ENCODE measurements at regions not wholly inside any gene's neighbourhood (a gene's known extent, or its start where the extent isn't known, plus 50 kb on each side); places are given as distances from the start of the nearest gene placed in this dataset.

DNA sequence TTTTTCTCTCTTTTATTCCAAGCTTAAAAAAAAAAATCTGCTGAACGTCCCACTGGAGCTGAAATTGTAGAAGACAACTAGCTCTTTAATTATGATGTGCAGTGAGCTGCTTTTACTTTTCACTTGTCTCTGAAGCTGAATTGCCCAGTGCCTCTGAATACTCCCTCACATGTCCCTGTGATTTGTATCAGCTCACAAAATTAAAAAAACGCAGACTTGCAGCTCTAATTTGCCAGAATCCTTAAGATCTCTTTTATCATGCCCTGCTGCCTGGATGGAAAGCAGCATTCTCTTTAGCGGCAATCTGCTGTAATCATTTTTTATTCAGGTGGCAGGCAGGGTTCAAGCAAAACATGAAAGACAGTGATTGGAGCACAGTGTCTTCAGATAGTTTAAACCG is 443.8 kb upstream of the SPTLC3 start:
- TF ChIP-seq EZH2 (IDR thresholded peaks at IDR 0.05; ENCODE audit: borderline replicate concordance) (no peak), CTCF (IDR thresholded peaks at IDR 0.05; ENCODE audit: poor library complexity) (no peak), EZH2phosphoT487 (IDR thresholded peaks at IDR 0.05; ENCODE audit: low read depth, severe bottlenecking, unreplicated experiment) (no peak)

Measured in hepatocyte (in vitro differentiated cells).